ENCODE measurements at regions not wholly inside any gene's neighbourhood (a gene's known extent, or its start where the extent isn't known, plus 50 kb on each side); places are given as distances from the start of the nearest gene placed in this dataset.

- H3K36me3 Mint-ChIP-seq (ENCODE audit: low read depth), result no peaks in the 10 kb centered on the region
- Histone ChIP-seq H3F3A (replicated peaks; ENCODE audit: low read depth) (no peaks in the 10 kb centered on the region), H4K20me1 (replicated peaks; ENCODE audit: insufficient read depth) (no peaks in the 10 kb centered on the region), H3K27me3 (ENCODE audit: insufficient read depth) (no peaks in the 10 kb centered on the region), H3K9me2 (ENCODE audit: insufficient read depth) (no peaks in the 10 kb centered on the region), H2AFZ (no peak overlapping the region), H3K27ac (ENCODE audit: low read depth) (no peak overlapping the region), H3K79me2 (replicated peaks; ENCODE audit: insufficient read depth) (no peaks in the 10 kb centered on the region), H3K4me3 (no peak overlapping the region), H3K4me1 (ENCODE audit: insufficient read depth) (no peaks in the 10 kb centered on the region), H3K36me3 (ENCODE audit: insufficient read depth) (no peaks in the 10 kb centered on the region), H3K4me2 (no peak overlapping the region)
- no peak for TF ChIP-seq CTCF (conservative IDR thresholded peaks at IDR 0.05; ENCODE audit: low read depth in 2 of 2)
- no peak for TF ChIP-seq EZH2phosphoT487 (IDR thresholded peaks at IDR 0.05; ENCODE audit: unreplicated experiment)
- no peak for TF ChIP-seq REST (IDR thresholded peaks at IDR 0.05; ENCODE audit: unreplicated experiment)
- TF ChIP-seq ZNF331 (CRISPR knock-in tag; IDR thresholded peaks at IDR 0.05; ENCODE audit: low read depth), result no peak
- TF ChIP-seq STAT1 (IDR thresholded peaks at IDR 0.05; ENCODE audit: unreplicated experiment), result no peak
- no peak for TF ChIP-seq CREB1 (CRISPR knock-in tag; IDR thresholded peaks at IDR 0.05; ENCODE audit: low read depth)
- no peak for TF ChIP-seq NANOG (IDR thresholded peaks at IDR 0.05; ENCODE audit: borderline replicate concordance)
- no peak for TF ChIP-seq JUNB (IDR thresholded peaks at IDR 0.05; ENCODE audit: unreplicated experiment)
- TF ChIP-seq ZNF462 (CRISPR knock-in tag; IDR thresholded peaks at IDR 0.05), result no peak
- no peak for TF ChIP-seq EZH2 (IDR thresholded peaks at IDR 0.05; ENCODE audit: low read depth, unreplicated experiment)
- no peak for TF ChIP-seq ZNF114 (CRISPR knock-in tag; IDR thresholded peaks at IDR 0.05)
- no peak for TF ChIP-seq POLR2AphosphoS5 (IDR thresholded peaks at IDR 0.05; ENCODE audit: low read depth)
- TF ChIP-seq ETS1 (IDR thresholded peaks at IDR 0.05), result no peak
- no peak overlapping the region for H3K27ac Mint-ChIP-seq
- no peaks in the 10 kb centered on the region for H3K4me1 Mint-ChIP-seq
- H3K4me3 Mint-ChIP-seq, result no peak overlapping the region
- ATAC-seq, result no peak
- DNase-seq (ENCODE audit: low spot score), result no peak
- H3K27me3 Mint-ChIP-seq (ENCODE audit: insufficient read depth, low read depth, poor library complexity), result no peaks in the 10 kb centered on the region
- H3K9me3 Mint-ChIP-seq, result no peaks in the 10 kb centered on the region
Measured at GRCh38 chr6:88456221-88456859, 290.2 kb upstream of the CNR1 start.
